ENCODE measurements at regions not wholly inside any gene's neighbourhood (a gene's known extent, or its start where the extent isn't known, plus 50 kb on each side); places are given as distances from the start of the nearest gene placed in this dataset.

DNA sequence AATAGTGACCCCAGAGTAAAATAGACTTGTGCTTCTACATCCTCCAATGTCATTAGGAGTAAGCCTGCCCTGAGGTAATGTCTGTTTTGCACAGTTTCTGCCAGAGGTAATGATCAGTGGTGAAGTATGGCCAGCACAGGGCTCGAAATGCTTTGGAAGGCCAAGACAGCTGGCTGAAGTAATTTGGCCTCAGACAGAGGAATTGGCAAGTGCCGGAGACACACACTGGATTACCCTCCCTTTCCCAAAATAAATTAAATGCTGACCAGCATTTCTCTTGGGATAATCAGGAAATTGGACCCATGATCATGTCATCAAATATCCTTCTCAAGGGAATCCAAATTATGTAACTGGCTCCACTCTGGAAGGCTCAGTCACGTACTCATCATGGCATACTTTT lies 379.0 kb upstream of the CHST9 start:
- in situ Hi-C loops (cut with MboI) = no loop called here

More for the DNA sequence above, 379.0 kb upstream of the CHST9 start:
- H3K27me3 ChIP-seq (replicated peaks in 1 of 2; ENCODE audit: control insufficient read depth in 2 of 2, insufficient read depth in 2 of 2, low read length in 1 of 2) = no peaks in the 10 kb centered on the region
- ATAC-seq (no peak), FAIRE-seq (no peak), DNase-seq (ENCODE audit: low read depth, low spot score) (no peak)
- intact Hi-C loops (cut with micrococcal nuclease; ENCODE audit: unreplicated experiment) = no loop called here
- H3K4me3 ChIP-seq = no peak overlapping the region
- RAD21 ChIA-PET (ENCODE audit: unreplicated experiment) = no interaction called here
- no peaks in the 10 kb centered on the region for H3K79me2 ChIP-seq (ENCODE audit: control insufficient read depth, insufficient read depth, low read length)
- no peaks in the 10 kb centered on the region for H4K20me1 ChIP-seq (ENCODE audit: control insufficient read depth, insufficient read depth)
- no peaks in the 10 kb centered on the region for H3K36me3 ChIP-seq (ENCODE audit: control insufficient read depth in 2 of 2, insufficient read depth in 2 of 2, low read length in 1 of 2)
- H3K27ac ChIP-seq (ENCODE audit: control insufficient read depth, insufficient read depth) = no peak overlapping the region
- SMC1A ChIA-PET (ENCODE audit: uncharacterized antibody, unreplicated experiment) = no interaction called here
- WGBS (ENCODE audit: insufficient coverage, insufficient replicate concordance, low lambda C conversion rate, missing lambda C conversion rate) = 16% methylated on average over 3 of the region's 3 CpGs
- H3K9me3 ChIP-seq (replicated peaks; ENCODE audit: control insufficient read depth, insufficient read depth, low read length) = no peaks in the 10 kb centered on the region
- H3K4me2 ChIP-seq (ENCODE audit: control insufficient read depth, insufficient read depth) = no peak overlapping the region
- TF ChIP-seq BMI1 (IDR thresholded peaks at IDR 0.05; ENCODE audit: borderline replicate concordance) (no peak), ZNF622 (IDR thresholded peaks at IDR 0.05) (no peak), TARDBP (IDR thresholded peaks at IDR 0.05; ENCODE audit: borderline replicate concordance) (no peak), SREBF1 (IDR thresholded peaks at IDR 0.05; ENCODE audit: low read length) (no peak), RBBP5 (conservative IDR thresholded peaks at IDR 0.05) (no peak), ZNF274 (IDR thresholded peaks at IDR 0.05; ENCODE audit: insufficient read depth, insufficient read length) (no peak), SRF (IDR thresholded peaks at IDR 0.05; ENCODE audit: low read depth in 2 of 2, low read length in 2 of 2) (no peak), EED (IDR thresholded peaks at IDR 0.05; ENCODE audit: low read depth) (no peak), FOXK2 (IDR thresholded peaks at IDR 0.05) (no peak), KAT2A (conservative IDR thresholded peaks at IDR 0.05; ENCODE audit: control insufficient read depth, low read depth, low read length) (no peak)
- TF ChIP-seq, protein P1, sequence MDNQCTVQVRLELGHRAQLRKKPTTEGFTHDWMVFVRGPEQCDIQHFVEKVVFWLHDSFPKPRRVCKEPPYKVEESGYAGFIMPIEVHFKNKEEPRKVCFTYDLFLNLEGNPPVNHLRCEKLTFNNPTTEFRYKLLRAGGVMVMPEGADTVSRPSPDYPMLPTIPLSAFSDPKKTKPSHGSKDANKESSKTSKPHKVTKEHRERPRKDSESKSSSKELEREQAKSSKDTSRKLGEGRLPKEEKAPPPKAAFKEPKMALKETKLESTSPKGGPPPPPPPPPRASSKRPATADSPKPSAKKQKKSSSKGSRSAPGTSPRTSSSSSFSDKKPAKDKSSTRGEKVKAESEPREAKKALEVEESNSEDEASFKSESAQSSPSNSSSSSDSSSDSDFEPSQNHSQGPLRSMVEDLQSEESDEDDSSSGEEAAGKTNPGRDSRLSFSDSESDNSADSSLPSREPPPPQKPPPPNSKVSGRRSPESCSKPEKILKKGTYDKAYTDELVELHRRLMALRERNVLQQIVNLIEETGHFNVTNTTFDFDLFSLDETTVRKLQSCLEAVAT (IDR thresholded peaks at IDR 0.05) = no peak
- TF ChIP-seq, protein P2, sequence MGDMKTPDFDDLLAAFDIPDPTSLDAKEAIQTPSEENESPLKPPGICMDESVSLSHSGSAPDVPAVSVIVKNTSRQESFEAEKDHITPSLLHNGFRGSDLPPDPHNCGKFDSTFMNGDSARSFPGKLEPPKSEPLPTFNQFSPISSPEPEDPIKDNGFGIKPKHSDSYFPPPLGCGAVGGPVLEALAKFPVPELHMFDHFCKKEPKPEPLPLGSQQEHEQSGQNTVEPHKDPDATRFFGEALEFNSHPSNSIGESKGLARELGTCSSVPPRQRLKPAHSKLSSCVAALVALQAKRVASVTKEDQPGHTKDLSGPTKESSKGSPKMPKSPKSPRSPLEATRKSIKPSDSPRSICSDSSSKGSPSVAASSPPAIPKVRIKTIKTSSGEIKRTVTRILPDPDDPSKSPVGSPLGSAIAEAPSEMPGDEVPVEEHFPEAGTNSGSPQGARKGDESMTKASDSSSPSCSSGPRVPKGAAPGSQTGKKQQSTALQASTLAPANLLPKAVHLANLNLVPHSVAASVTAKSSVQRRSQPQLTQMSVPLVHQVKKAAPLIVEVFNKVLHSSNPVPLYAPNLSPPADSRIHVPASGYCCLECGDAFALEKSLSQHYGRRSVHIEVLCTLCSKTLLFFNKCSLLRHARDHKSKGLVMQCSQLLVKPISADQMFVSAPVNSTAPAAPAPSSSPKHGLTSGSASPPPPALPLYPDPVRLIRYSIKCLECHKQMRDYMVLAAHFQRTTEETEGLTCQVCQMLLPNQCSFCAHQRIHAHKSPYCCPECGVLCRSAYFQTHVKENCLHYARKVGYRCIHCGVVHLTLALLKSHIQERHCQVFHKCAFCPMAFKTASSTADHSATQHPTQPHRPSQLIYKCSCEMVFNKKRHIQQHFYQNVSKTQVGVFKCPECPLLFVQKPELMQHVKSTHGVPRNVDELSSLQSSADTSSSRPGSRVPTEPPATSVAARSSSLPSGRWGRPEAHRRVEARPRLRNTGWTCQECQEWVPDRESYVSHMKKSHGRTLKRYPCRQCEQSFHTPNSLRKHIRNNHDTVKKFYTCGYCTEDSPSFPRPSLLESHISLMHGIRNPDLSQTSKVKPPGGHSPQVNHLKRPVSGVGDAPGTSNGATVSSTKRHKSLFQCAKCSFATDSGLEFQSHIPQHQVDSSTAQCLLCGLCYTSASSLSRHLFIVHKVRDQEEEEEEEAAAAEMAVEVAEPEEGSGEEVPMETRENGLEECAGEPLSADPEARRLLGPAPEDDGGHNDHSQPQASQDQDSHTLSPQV (IDR thresholded peaks at IDR 0.05) = no peak
- TF ChIP-seq, protein P3, sequence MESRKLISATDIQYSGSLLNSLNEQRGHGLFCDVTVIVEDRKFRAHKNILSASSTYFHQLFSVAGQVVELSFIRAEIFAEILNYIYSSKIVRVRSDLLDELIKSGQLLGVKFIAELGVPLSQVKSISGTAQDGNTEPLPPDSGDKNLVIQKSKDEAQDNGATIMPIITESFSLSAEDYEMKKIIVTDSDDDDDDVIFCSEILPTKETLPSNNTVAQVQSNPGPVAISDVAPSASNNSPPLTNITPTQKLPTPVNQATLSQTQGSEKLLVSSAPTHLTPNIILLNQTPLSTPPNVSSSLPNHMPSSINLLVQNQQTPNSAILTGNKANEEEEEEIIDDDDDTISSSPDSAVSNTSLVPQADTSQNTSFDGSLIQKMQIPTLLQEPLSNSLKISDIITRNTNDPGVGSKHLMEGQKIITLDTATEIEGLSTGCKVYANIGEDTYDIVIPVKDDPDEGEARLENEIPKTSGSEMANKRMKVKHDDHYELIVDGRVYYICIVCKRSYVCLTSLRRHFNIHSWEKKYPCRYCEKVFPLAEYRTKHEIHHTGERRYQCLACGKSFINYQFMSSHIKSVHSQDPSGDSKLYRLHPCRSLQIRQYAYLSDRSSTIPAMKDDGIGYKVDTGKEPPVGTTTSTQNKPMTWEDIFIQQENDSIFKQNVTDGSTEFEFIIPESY (IDR thresholded peaks at IDR 0.05) = no peak
- TF ChIP-seq, protein P4, sequence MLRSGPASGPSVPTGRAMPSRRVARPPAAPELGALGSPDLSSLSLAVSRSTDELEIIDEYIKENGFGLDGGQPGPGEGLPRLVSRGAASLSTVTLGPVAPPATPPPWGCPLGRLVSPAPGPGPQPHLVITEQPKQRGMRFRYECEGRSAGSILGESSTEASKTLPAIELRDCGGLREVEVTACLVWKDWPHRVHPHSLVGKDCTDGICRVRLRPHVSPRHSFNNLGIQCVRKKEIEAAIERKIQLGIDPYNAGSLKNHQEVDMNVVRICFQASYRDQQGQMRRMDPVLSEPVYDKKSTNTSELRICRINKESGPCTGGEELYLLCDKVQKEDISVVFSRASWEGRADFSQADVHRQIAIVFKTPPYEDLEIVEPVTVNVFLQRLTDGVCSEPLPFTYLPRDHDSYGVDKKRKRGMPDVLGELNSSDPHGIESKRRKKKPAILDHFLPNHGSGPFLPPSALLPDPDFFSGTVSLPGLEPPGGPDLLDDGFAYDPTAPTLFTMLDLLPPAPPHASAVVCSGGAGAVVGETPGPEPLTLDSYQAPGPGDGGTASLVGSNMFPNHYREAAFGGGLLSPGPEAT (IDR thresholded peaks at IDR 0.05; ENCODE audit: low read depth) = no peak
- BruUV-seq (replicated peaks) = no TSS peak
- H3K4me1 ChIP-seq (ENCODE audit: control insufficient read depth, insufficient read depth, low read length) = no peaks in the 10 kb centered on the region
- no peak overlapping the region for H2AFZ ChIP-seq (ENCODE audit: control insufficient read depth, low read depth, low read length)
- no peak overlapping the region for H3K9ac ChIP-seq (ENCODE audit: control insufficient read depth, insufficient read depth, low read length)
- POLR2A ChIA-PET = no interaction called here
- CTCF ChIA-PET = no interaction called here

Data from GM12878 (cell line).